GM18508 (cell line): ENCODE measurements at regions not wholly inside any gene's neighbourhood (a gene's known extent, or its start where the extent isn't known, plus 50 kb on each side); places are given as distances from the start of the nearest gene placed in this dataset.

Experiments used
- ATAC-seq: cut with Tn5 transposase; IDR thresholded peaks from one replicate; pipeline ENCODE4 v1.9.1; 2021; ENCODE audit warnings: moderate number of reproducible peaks; ENCODE audit not compliant: insufficient read depth, unreplicated experiment

DNA sequence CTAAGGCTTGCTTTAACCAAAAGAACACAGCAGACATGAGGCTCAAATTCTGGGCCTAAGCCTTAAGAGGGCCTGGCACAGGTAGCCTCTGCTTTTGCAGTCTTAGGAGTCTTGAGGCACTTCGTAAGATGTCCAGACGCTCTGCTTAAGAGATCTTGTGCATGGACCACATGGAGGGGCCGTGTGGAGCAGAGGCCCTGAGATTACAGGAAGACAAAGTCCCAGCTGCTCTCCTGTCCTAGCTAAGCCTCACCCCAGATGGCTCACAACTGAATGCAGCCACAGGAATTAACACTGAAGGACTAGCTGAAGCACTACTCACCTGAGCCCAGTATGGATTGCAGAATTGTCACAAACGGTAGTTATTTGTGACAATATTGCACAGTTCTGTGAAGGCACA is 446.0 kb downstream of the PDZRN4 start:
- no peak for ATAC-seq

DNA sequence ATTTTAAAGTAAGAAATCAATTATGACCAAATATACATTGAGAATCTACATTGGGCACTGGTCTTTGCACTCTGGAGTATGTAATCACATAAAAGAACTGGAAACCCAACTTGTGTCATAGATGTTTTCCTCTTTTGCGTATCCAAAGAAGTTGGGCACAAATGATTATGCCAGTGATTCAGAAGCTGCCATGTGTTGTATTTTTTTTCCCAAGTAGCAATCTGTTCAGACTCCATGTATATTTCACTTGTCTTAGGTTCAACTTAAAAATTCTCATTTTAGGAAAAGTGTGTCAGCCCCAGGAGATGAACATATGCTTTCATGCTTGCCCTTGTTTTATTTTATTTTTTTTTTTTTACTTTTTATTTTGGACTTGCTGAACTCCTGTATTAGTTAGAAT is 441.5 kb downstream of the PDZRN4 start:
- ATAC-seq = no peak

DNA sequence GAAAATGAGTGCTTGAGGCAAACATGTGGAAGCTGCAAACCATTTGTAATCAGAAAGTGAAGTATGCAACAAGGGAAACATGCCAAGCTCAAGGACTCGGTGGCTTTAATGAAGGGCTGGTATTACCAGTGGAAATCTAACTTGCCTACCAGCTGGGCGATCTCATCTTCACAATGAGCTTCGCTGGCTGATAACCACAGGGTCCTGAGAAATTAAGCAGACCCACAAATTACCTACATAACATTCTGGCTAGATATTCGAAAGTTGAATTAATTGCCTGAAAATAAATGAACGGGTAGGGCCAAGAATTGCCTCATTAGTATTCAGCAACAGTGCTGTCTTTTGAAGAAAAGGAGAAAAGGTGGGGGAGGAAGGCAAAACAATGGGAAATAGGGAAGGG is 439.4 kb downstream of the PDZRN4 start:
- ATAC-seq = no peak

DNA sequence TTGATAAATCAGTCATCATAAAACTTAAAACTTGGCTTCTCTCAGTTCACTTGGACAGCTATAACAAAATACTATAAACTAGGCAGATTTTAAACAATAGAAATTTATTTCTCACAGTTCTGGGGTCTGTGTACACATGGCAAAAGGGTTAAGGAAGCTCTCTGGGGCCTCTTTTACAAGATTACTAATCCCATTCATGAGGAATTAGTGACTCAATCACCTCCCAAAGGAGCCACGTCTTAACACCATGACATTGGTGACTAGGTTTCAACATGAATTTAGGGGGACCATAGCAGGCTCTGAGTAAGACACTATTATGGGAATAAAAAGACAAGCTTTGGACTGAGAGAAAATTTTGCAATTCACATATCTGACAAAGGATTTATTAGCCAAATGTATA is 436.5 kb downstream of the PDZRN4 start:
- ATAC-seq = no peak
